MM.1S (cell line): ENCODE measurements at regions not wholly inside any gene's neighbourhood (a gene's known extent, or its start where the extent isn't known, plus 50 kb on each side); places are given as distances from the start of the nearest gene placed in this dataset.

Experiments
- DNase-seq: peaks from one replicate; pipeline ENCODE4 v3.0.0-alpha.2; 2015
- H2AFZ ChIP-seq: fragments of 300-600 bp; sonication (generic); 2 replicates; pipeline ENCODE4 v1.6.0; 2016; ENCODE audit warnings: antibody characterized with exemption, low read length
- H3F3A ChIP-seq: fragments of 300-600 bp; sonication (generic); 2 replicates; pipeline ENCODE4 v1.6.1; 2016; ENCODE audit warnings: mild to moderate bottlenecking, antibody characterized with exemption, low read length, moderate library complexity, mixed read lengths; ENCODE audit not compliant: insufficient read depth
- H3K27ac ChIP-seq: fragments of 300-600 bp; sonication (generic); 2 replicates; pipeline ENCODE4 v1.5.1; 2016; ENCODE audit warnings: mild to moderate bottlenecking, low read length
- H3K27me3 ChIP-seq: fragments of 300-600 bp; sonication (generic); replicated peaks from 2 replicates; pipeline ENCODE4 v1.6.0; 2016; ENCODE audit warnings: low read length; ENCODE audit not compliant: insufficient read depth
- H3K36me3 ChIP-seq: fragments of 300-600 bp; sonication (generic); replicated peaks from 2 replicates; pipeline ENCODE4 v1.6.1; 2016; ENCODE audit warnings: mild to moderate bottlenecking, low read length, mixed read lengths; ENCODE audit not compliant: insufficient read depth
- H3K4me1 ChIP-seq: fragments of 300-600 bp; sonication (generic); 2 replicates; pipeline ENCODE4 v1.6.1; 2016; ENCODE audit warnings: low read length, mixed read lengths
- H3K4me2 ChIP-seq: fragments of 300-600 bp; sonication (generic); 2 replicates; pipeline ENCODE4 v1.6.0; 2016; ENCODE audit warnings: low read depth, low read length
- H3K4me3 ChIP-seq: fragments of 300-600 bp; sonication (generic); 2 replicates; pipeline ENCODE4 v1.5.1; 2016; ENCODE audit warnings: low read length, mixed read lengths
- H3K79me2 ChIP-seq: fragments of 300-600 bp; sonication (generic); 2 replicates; pipeline ENCODE4 v1.6.1; 2016; ENCODE audit warnings: mixed run types, low read length, mixed read lengths
- H3K9ac ChIP-seq: fragments of 300-600 bp; sonication (generic); 2 replicates; pipeline ENCODE4 v1.6.1; 2016; ENCODE audit warnings: low read length, mixed read lengths
- H3K9me2 ChIP-seq: fragments of 300-600 bp; sonication (generic); replicated peaks from 2 replicates; pipeline ENCODE4 v1.6.1; 2016; ENCODE audit warnings: mild to moderate bottlenecking, low read length, mixed read lengths; ENCODE audit not compliant: insufficient read depth
- H3K9me3 ChIP-seq: fragments of 300-600 bp; sonication (generic); replicated peaks from 2 replicates; pipeline ENCODE4 v1.6.1; 2016; ENCODE audit warnings: mild to moderate bottlenecking, low read length, mixed read lengths; ENCODE audit not compliant: insufficient read depth
- H4K20me1 ChIP-seq: fragments of 300-600 bp; sonication (generic); 2 replicates; pipeline ENCODE4 v1.6.1; 2016; ENCODE audit warnings: mild to moderate bottlenecking, low read length, moderate library complexity, mixed read lengths; ENCODE audit not compliant: insufficient read depth
- CTCF ChIP-seq: fragments of 300-600 bp; sonication (generic); IDR thresholded peaks from 2 replicates; pipeline ENCODE4 v1.5.1; 2016; ENCODE audit warnings: antibody characterized with exemption, low read length, mixed read lengths
- EZH2 ChIP-seq: fragments of 300-600 bp; sonication (generic); optimal IDR thresholded peaks from 2 replicates; pipeline ENCODE3; 2017; ENCODE audit warnings: low read depth, mild to moderate bottlenecking, antibody characterized with exemption, low read length, mixed read lengths
- EZH2phosphoT487 ChIP-seq: fragments of 300-600 bp; sonication (generic); IDR thresholded peaks from 2 replicates; pipeline ENCODE4 v1.6.1; 2018; ENCODE audit warnings: antibody characterized with exemption, low read length

- TF ChIP-seq EZH2phosphoT487 (no peak), CTCF (no peak), EZH2 (no peak)
- no peak for DNase-seq
- H3K4me1 ChIP-seq: no peaks in the 10 kb centered on the region
- no peak overlapping the region for H3K4me3 ChIP-seq
- no peaks in the 10 kb centered on the region; the same call in 1 of the 2 replicates for H3K9me2 ChIP-seq
- H3K27ac ChIP-seq: no peak overlapping the region
- H3K9me3 ChIP-seq: no peaks in the 10 kb centered on the region
- H3K9ac ChIP-seq: no peak overlapping the region
- no peaks in the 10 kb centered on the region for H3F3A ChIP-seq
- H3K79me2 ChIP-seq: no peaks in the 10 kb centered on the region
- no peaks in the 10 kb centered on the region for H4K20me1 ChIP-seq
- no peaks in the 10 kb centered on the region for H3K27me3 ChIP-seq
- H2AFZ ChIP-seq: no peak overlapping the region
- H3K36me3 ChIP-seq: no peaks in the 10 kb centered on the region
- no peak overlapping the region for H3K4me2 ChIP-seq
These were observed 262.7 kb downstream of the YTHDC2 start for GRCh38 chr5:113776168-113776567.

GRCh38 chr5:113776832-113777525 is 263.5 kb downstream of the YTHDC2 start:
- Histone ChIP-seq H3F3A (no peaks in the 10 kb centered on the region), H3K27ac (no peak overlapping the region), H3K4me2 (no peak overlapping the region), H3K36me3 (no peaks in the 10 kb centered on the region), H4K20me1 (no peaks in the 10 kb centered on the region), H3K9ac (no peak overlapping the region), H2AFZ (no peak overlapping the region), H3K27me3 (no peaks in the 10 kb centered on the region), H3K9me3 (no peaks in the 10 kb centered on the region), H3K9me2 (no peaks in the 10 kb centered on the region; the same call in 1 of the 2 replicates), H3K79me2 (no peaks in the 10 kb centered on the region), H3K4me1 (no peaks in the 10 kb centered on the region), H3K4me3 (no peak overlapping the region)
- no peak for DNase-seq
- TF ChIP-seq EZH2: no peak
- no peak for TF ChIP-seq EZH2phosphoT487
- TF ChIP-seq CTCF: no peak

GRCh38 chr5:113778147-113778546 is 264.7 kb downstream of the YTHDC2 start:
- Histone ChIP-seq H3K9ac (no peak overlapping the region), H3F3A (no peaks in the 10 kb centered on the region), H3K9me2 (no peaks in the 10 kb centered on the region; the same call in 1 of the 2 replicates), H2AFZ (no peak overlapping the region), H3K4me1 (no peaks in the 10 kb centered on the region), H3K27me3 (no peaks in the 10 kb centered on the region), H3K4me3 (no peak overlapping the region), H3K27ac (no peak overlapping the region), H3K79me2 (no peaks in the 10 kb centered on the region), H3K36me3 (no peaks in the 10 kb centered on the region), H4K20me1 (no peaks in the 10 kb centered on the region), H3K4me2 (no peak overlapping the region), H3K9me3 (no peaks in the 10 kb centered on the region)
- DNase-seq: no peak
- TF ChIP-seq CTCF (no peak), EZH2 (no peak), EZH2phosphoT487 (no peak)
